ENCODE measurements at regions not wholly inside any gene's neighbourhood (a gene's known extent, or its start where the extent isn't known, plus 50 kb on each side); places are given as distances from the start of the nearest gene placed in this dataset.

GRCh38 chr6:105607636-105608621, 205.0 kb upstream of the PREP start:
- H3K27ac ChIP-seq (ENCODE audit: low read depth) = no peak overlapping the region
- Mint-ChIP-seq H3K4me1 (peaks cover 2% of the 10 kb centered on the region; the same call in 1 of the 3 replicates), H3K27ac (no peak overlapping the region), H3K36me3 (ENCODE audit: low read depth) (no peaks in the 10 kb centered on the region), H3K4me3 (no peak overlapping the region), H3K27me3 (ENCODE audit: insufficient read depth, low read depth, poor library complexity) (peaks cover 2% of the 10 kb centered on the region), H3K9me3 (no peaks in the 10 kb centered on the region)
- H4K20me1 ChIP-seq (replicated peaks; ENCODE audit: insufficient read depth) = no peaks in the 10 kb centered on the region
- no peaks in the 10 kb centered on the region for H3K36me3 ChIP-seq (ENCODE audit: insufficient read depth)
- H3K9me2 ChIP-seq (ENCODE audit: insufficient read depth) = peaks cover 4% of the 10 kb centered on the region; the same call in 1 of the 2 replicates
- H3K27me3 ChIP-seq (ENCODE audit: insufficient read depth) = no peaks in the 10 kb centered on the region
- DNase-seq (ENCODE audit: low spot score) = no peak
- H3K4me3 ChIP-seq = no peak overlapping the region
- TF ChIP-seq ZNF331 (CRISPR knock-in tag; IDR thresholded peaks at IDR 0.05; ENCODE audit: low read depth) (no peak), CREB1 (CRISPR knock-in tag; IDR thresholded peaks at IDR 0.05; ENCODE audit: low read depth) (no peak), STAT1 (IDR thresholded peaks at IDR 0.05; ENCODE audit: unreplicated experiment) (no peak), CTCF (conservative IDR thresholded peaks at IDR 0.05; ENCODE audit: low read depth in 2 of 2) (no peak), JUNB (IDR thresholded peaks at IDR 0.05; ENCODE audit: unreplicated experiment) (no peak), POLR2AphosphoS5 (IDR thresholded peaks at IDR 0.05; ENCODE audit: low read depth) (no peak), EZH2phosphoT487 (IDR thresholded peaks at IDR 0.05; ENCODE audit: unreplicated experiment) (no peak), EZH2 (IDR thresholded peaks at IDR 0.05; ENCODE audit: low read depth, unreplicated experiment) (no peak), ZNF462 (CRISPR knock-in tag; IDR thresholded peaks at IDR 0.05) (no peak), ETS1 (IDR thresholded peaks at IDR 0.05) (no peak), REST (IDR thresholded peaks at IDR 0.05; ENCODE audit: unreplicated experiment) (no peak), NANOG (IDR thresholded peaks at IDR 0.05; ENCODE audit: borderline replicate concordance) (no peak), ZNF114 (CRISPR knock-in tag; IDR thresholded peaks at IDR 0.05) (no peak)
- no peaks in the 10 kb centered on the region for H3K79me2 ChIP-seq (replicated peaks; ENCODE audit: insufficient read depth)
- H3K4me1 ChIP-seq (ENCODE audit: insufficient read depth) = no peaks in the 10 kb centered on the region
- H2AFZ ChIP-seq = no peak overlapping the region
- no peaks in the 10 kb centered on the region for H3F3A ChIP-seq (replicated peaks; ENCODE audit: low read depth)
- no peak for ATAC-seq
- H3K4me2 ChIP-seq = no peak overlapping the region
